ENCODE measurements at regions not wholly inside any gene's neighbourhood (a gene's known extent, or its start where the extent isn't known, plus 50 kb on each side); places are given as distances from the start of the nearest gene placed in this dataset.
"Not testable (repeated sequence)": the region's sequence is repeated elsewhere in the genome, so short reads cannot be mapped to it uniquely, and the experiment has no call there.

GRCh38 chr3:6468589-6468988 is 392.3 kb upstream of the GRM7 start:
- no peak for DNase-seq

- DNase-seq, result no peak
Observed at GRCh38 chr3:6471744-6472143, 389.2 kb upstream of the GRM7 start.

- DNase-seq, result not testable (repeated sequence)
Observed at GRCh38 chr3:6490487-6491327, 370.2 kb upstream of the GRM7 start.

GRCh38 chr3:6491768-6492167 is 369.1 kb upstream of the GRM7 start:
- DNase-seq, result no peak

- DNase-seq, result no peak
Observed at GRCh38 chr3:6492306-6492705, 368.6 kb upstream of the GRM7 start.

GRCh38 chr3:6498944-6499343 is 362.0 kb upstream of the GRM7 start:
- not testable (repeated sequence) for DNase-seq

- DNase-seq, result no peak
Observed at GRCh38 chr3:6504347-6504746, 356.6 kb upstream of the GRM7 start.

GRCh38 chr3:6504834-6505233 is 356.1 kb upstream of the GRM7 start:
- no peak for DNase-seq

- no peak for DNase-seq
Observed at GRCh38 chr3:6508410-6508759, 352.5 kb upstream of the GRM7 start.

- DNase-seq, result no peak
Observed at GRCh38 chr3:6509576-6509975, 351.3 kb upstream of the GRM7 start.

- DNase-seq, result no peak
Observed at GRCh38 chr3:6510713-6511112, 350.2 kb upstream of the GRM7 start.

- no peak for DNase-seq
Observed at GRCh38 chr3:6512172-6512800, 348.6 kb upstream of the GRM7 start.

GRCh38 chr3:6516143-6516542 is 344.8 kb upstream of the GRM7 start:
- no peak for DNase-seq

GRCh38 chr3:6516694-6517093 is 344.2 kb upstream of the GRM7 start:
- DNase-seq, result peak; percentile 26

- no peak for DNase-seq
Observed at GRCh38 chr3:6518709-6519345, 342.1 kb upstream of the GRM7 start.

GRCh38 chr3:6521369-6522113 is 339.4 kb upstream of the GRM7 start:
- DNase-seq, result no peak

GRCh38 chr3:6522191-6522590 is 338.7 kb upstream of the GRM7 start:
- no peak for DNase-seq

GRCh38 chr3:6523043-6523442 is 337.9 kb upstream of the GRM7 start:
- DNase-seq, result no peak

GRCh38 chr3:6524479-6524878 is 336.4 kb upstream of the GRM7 start:
- no peak for DNase-seq

- DNase-seq, result no peak
Observed at GRCh38 chr3:6526321-6526720, 334.6 kb upstream of the GRM7 start.

- no peak for DNase-seq
Observed at GRCh38 chr3:6526861-6527260, 334.1 kb upstream of the GRM7 start.

- DNase-seq, result no peak
Observed at GRCh38 chr3:6528951-6529350, 332.0 kb upstream of the GRM7 start.

- DNase-seq, result no peak
Observed at GRCh38 chr3:6531153-6531552, 329.8 kb upstream of the GRM7 start.

- no peak for DNase-seq
Observed at GRCh38 chr3:6532101-6532500, 328.8 kb upstream of the GRM7 start.
